ENCODE measurements at regions not wholly inside any gene's neighbourhood (a gene's known extent, or its start where the extent isn't known, plus 50 kb on each side); places are given as distances from the start of the nearest gene placed in this dataset.

DNA sequence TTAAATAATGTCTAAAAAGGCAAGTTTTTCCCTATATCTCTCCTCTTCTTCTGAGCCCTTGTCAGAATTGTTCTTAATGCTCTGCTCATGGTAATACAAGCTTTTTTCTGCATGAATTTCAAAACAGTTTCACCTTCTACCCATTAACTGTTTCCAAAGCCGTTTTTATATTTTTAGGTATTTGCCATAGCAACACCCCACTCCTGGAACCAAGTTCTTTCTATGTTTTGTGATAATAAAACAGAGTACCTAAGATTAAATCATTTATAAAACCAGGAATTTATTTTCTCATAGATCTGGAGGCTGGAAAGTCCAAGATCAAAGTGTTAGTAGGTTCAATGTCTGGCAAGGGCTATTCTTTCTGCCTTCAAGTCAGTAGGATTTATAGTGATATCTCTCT lies 497.4 kb downstream of the ETS1 start:
- TF ChIP-seq, protein P1, sequence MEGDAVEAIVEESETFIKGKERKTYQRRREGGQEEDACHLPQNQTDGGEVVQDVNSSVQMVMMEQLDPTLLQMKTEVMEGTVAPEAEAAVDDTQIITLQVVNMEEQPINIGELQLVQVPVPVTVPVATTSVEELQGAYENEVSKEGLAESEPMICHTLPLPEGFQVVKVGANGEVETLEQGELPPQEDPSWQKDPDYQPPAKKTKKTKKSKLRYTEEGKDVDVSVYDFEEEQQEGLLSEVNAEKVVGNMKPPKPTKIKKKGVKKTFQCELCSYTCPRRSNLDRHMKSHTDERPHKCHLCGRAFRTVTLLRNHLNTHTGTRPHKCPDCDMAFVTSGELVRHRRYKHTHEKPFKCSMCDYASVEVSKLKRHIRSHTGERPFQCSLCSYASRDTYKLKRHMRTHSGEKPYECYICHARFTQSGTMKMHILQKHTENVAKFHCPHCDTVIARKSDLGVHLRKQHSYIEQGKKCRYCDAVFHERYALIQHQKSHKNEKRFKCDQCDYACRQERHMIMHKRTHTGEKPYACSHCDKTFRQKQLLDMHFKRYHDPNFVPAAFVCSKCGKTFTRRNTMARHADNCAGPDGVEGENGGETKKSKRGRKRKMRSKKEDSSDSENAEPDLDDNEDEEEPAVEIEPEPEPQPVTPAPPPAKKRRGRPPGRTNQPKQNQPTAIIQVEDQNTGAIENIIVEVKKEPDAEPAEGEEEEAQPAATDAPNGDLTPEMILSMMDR (IDR thresholded peaks at IDR 0.05), result no peak
- no peak for TF ChIP-seq POLR2AphosphoS5 (IDR thresholded peaks at IDR 0.05)
